HFF-Myc (cell line): ENCODE measurements at regions not wholly inside any gene's neighbourhood (a gene's known extent, or its start where the extent isn't known, plus 50 kb on each side); places are given as distances from the start of the nearest gene placed in this dataset.

Experiments
- DNase-seq: peaks from one replicate; pipeline ENCODE4 v3.0.0-alpha.2; 2011; ENCODE audit warnings: low read depth; ENCODE audit errors: extremely low read depth
- H3K4me3 ChIP-seq: replicated peaks from 2 replicates; pipeline ENCODE4 v1.5.1; 2011; ENCODE audit warnings: low read depth, mild to moderate bottlenecking, control low read depth, low read length
- TF ChIP-seq, protein P1 (sequence below): IDR thresholded peaks from 2 replicates; pipeline ENCODE4 v1.5.1; 2012; ENCODE audit warnings: mild to moderate bottlenecking, low read depth, low read length, control low read depth; ENCODE audit errors: missing control alignments

DNA sequence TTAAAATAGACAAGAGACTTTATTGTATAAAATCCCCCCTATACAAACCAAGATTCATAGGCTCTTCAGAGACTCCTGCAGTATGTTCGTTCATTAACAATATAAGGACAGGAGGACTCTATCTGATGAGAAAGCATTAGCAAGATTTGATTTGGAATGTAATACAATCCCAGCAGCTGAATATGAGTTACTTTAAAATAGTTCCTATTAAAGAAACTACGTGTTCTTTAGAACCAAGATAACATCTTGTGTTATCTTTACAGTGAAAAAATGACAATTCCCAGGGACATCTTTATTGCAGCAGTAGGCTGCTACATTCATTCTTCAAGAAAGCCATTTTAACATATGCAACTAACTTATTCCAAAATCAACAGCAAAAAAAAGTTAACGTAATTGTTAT is 1360.1 kb upstream of the GJE1 start:
- TF ChIP-seq, protein P1, sequence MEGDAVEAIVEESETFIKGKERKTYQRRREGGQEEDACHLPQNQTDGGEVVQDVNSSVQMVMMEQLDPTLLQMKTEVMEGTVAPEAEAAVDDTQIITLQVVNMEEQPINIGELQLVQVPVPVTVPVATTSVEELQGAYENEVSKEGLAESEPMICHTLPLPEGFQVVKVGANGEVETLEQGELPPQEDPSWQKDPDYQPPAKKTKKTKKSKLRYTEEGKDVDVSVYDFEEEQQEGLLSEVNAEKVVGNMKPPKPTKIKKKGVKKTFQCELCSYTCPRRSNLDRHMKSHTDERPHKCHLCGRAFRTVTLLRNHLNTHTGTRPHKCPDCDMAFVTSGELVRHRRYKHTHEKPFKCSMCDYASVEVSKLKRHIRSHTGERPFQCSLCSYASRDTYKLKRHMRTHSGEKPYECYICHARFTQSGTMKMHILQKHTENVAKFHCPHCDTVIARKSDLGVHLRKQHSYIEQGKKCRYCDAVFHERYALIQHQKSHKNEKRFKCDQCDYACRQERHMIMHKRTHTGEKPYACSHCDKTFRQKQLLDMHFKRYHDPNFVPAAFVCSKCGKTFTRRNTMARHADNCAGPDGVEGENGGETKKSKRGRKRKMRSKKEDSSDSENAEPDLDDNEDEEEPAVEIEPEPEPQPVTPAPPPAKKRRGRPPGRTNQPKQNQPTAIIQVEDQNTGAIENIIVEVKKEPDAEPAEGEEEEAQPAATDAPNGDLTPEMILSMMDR: no peak
- H3K4me3 ChIP-seq: no peak overlapping the region
- DNase-seq: no peak

DNA sequence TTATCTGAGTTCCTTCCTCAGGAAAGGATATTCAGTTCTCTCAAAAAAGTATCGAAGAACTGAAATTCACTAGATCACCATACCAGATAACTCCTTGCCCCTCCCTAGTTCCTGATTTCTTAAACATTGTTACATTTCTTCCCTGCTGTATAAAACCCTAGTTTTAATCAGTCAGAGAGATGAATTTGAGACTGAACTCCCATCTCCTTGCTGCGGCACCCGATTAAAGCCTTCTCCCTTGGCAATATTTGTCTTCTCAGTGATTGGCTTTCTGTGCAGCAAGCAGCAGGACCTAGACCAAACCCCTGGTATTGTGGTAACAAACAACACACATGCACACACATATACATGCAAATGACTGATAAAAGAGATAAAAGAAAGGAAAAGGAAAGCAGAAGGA is 1364.6 kb upstream of the GJE1 start:
- H3K4me3 ChIP-seq: no peak overlapping the region
- TF ChIP-seq, protein P1: no peak
- no peak for DNase-seq

GRCh38 chr6:140766999-140767398 is 1365.7 kb upstream of the GJE1 start:
- no peak overlapping the region for H3K4me3 ChIP-seq
- TF ChIP-seq, protein P1: no peak
- DNase-seq: no peak

GRCh38 chr6:140758169-140758877 is 1374.4 kb upstream of the GJE1 start:
- no peak overlapping the region for H3K4me3 ChIP-seq
- TF ChIP-seq, protein P1: no peak
- DNase-seq: no peak

DNA sequence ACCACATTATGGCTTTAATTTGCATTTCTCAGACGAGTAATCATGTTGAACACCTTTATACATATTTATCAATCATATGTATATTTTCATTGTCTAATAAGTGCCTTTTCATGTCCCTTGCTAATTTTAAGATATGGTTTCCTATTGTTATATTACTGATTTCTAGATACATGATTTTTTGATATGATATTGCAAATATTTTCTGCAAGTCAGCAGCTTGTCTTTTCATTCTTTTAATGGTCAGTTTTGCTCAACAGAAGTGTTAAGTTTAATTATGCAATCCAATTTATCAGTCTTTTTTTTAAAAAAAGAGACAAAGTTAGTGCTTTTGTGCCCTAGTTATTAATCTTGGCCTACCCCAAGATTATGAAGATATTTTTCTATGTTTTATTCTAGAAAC is 1377.8 kb upstream of the CITED2 start:
- no peak overlapping the region for H3K4me3 ChIP-seq
- TF ChIP-seq, protein P1: no peak
- no peak for DNase-seq

GRCh38 chr6:140747114-140747513 is 1372.7 kb upstream of the CITED2 start:
- TF ChIP-seq, protein P1: no peak
- no peak for DNase-seq
- no peak overlapping the region for H3K4me3 ChIP-seq

- TF ChIP-seq, protein P1: no peak
- no peak overlapping the region for H3K4me3 ChIP-seq
- DNase-seq: no peak
Measured at GRCh38 chr6:140744659-140745320, 1370.3 kb upstream of the CITED2 start.
